ENCODE measurements at regions not wholly inside any gene's neighbourhood (a gene's known extent, or its start where the extent isn't known, plus 50 kb on each side); places are given as distances from the start of the nearest gene placed in this dataset.
"Not testable (repeated sequence)": the region's sequence is repeated elsewhere in the genome, so short reads cannot be mapped to it uniquely, and the experiment has no call there.

DNA sequence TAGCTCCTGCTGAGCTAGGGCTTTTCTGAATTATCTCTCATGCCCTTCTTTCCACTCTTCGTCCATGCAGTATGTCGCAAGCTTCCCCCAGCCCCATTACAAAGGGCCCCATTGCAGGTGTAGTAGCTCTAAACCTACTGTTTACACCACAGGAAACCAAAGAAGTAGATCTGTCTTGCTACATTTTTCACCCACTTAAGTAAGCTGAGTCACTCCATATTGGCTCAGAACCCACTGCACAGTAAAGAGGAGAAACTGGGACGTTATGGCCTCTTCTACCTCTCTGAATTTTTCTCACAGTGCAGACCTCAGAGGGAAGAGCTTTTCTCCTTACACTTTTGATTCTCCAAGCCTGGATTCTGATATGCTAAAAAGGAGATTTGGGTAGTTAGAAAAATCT, 200.2 kb downstream of the SMARCA1 start:
- Histone ChIP-seq H3K9me3 (peaks cover 0 to 3% (median 0%) of the 10 kb centered on the region in 4 donors), H3K27me3 (no peaks in the 10 kb centered on the region), H3K4me1 (no peaks in the 10 kb centered on the region), H3K27ac (no peak overlapping the region), H3K4me3 (no peak overlapping the region), H3K36me3 (no peaks in the 10 kb centered on the region)
- no peak for TF ChIP-seq CTCF (IDR thresholded peaks at IDR 0.05)
- no peak for TF ChIP-seq POLR2A (IDR thresholded peaks at IDR 0.05)
- DNase-seq: no peak

GRCh38 chrX:129318375-129318774, 204.9 kb downstream of the SMARCA1 start:
- peak in 3 of 6 experiments; percentile 38 to 48 (median 41) for TF ChIP-seq CTCF (IDR thresholded peaks at IDR 0.05)
- TF ChIP-seq POLR2A (IDR thresholded peaks at IDR 0.05): no peak
- Histone ChIP-seq H3K4me3 (no peak overlapping the region), H3K9me3 (peaks cover 0 to 3% (median 0%) of the 10 kb centered on the region in 4 donors), H3K36me3 (no peaks in the 10 kb centered on the region), H3K27ac (no peak overlapping the region), H3K4me1 (no peaks in the 10 kb centered on the region), H3K27me3 (no peaks in the 10 kb centered on the region)
- peak in 1 of 3 donors; percentile 45 for DNase-seq

DNA sequence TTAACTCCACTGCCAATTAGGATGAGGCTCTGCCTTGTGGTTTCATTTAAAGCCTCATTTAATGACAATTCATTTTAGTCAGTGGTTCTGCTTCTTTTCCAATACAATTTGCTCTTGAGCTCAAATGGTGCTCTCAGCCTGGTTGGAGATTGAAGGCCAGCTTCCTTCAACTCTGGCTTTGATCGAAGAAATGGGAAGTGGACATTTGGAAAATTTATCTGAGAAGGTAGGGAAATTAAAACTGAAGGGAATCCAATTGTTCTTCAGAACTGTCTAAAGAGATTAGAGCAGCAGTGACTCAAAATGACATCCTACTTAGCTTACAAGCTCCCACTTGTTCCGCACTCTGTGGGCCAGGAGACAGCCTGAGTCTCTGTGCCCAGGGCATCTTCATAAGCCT, 206.8 kb downstream of the SMARCA1 start:
- no peak for TF ChIP-seq CTCF (IDR thresholded peaks at IDR 0.05)
- no peak for TF ChIP-seq POLR2A (IDR thresholded peaks at IDR 0.05)
- no peaks in the 10 kb centered on the region for H3K36me3 ChIP-seq
- no peak overlapping the region for H3K27ac ChIP-seq
- no peaks in the 10 kb centered on the region for H3K4me1 ChIP-seq
- H3K4me3 ChIP-seq: no peak overlapping the region
- H3K9me3 ChIP-seq: no peaks in the 10 kb centered on the region
- no peaks in the 10 kb centered on the region for H3K27me3 ChIP-seq
- no peak for DNase-seq

GRCh38 chrX:129310000-129310399, 213.3 kb downstream of the SMARCA1 start:
- no peaks in the 10 kb centered on the region for H3K4me1 ChIP-seq
- no peaks in the 10 kb centered on the region for H3K27me3 ChIP-seq
- no peaks in the 10 kb centered on the region for H3K36me3 ChIP-seq
- DNase-seq: no peak
- no peak overlapping the region for H3K4me3 ChIP-seq
- no peaks in the 10 kb centered on the region for H3K9me3 ChIP-seq
- TF ChIP-seq POLR2A (IDR thresholded peaks at IDR 0.05): no peak
- no peak for TF ChIP-seq CTCF (IDR thresholded peaks at IDR 0.05)
- H3K27ac ChIP-seq: no peak overlapping the region

DNA sequence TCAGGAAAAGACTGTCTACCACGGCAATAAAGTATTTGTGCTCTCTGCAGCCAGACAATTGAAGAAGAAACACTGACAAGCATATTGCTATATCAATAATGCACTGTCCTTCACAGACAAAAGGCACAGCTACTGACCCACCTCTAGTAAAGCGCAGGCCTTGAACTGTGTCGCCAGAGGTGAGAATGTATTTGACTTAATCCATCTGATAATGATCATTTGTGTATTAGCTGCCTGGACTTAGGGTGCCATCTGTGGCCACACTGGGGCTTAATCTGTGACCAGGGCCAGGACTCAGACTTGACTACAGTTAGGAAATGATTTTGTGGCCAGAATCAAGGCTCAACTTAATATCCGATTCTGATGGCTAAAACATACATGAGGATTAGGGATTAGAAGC, 260.4 kb downstream of the SMARCA1 start:
- Histone ChIP-seq H3K36me3 (no peaks in the 10 kb centered on the region), H3K4me3 (no peak overlapping the region), H3K27ac (no peak overlapping the region), H3K9me3 (no peaks in the 10 kb centered on the region), H3K4me1 (no peaks in the 10 kb centered on the region), H3K27me3 (no peaks in the 10 kb centered on the region)
- no peak for TF ChIP-seq CTCF (IDR thresholded peaks at IDR 0.05)
- no peak for TF ChIP-seq POLR2A (IDR thresholded peaks at IDR 0.05)
- no peak for DNase-seq

DNA sequence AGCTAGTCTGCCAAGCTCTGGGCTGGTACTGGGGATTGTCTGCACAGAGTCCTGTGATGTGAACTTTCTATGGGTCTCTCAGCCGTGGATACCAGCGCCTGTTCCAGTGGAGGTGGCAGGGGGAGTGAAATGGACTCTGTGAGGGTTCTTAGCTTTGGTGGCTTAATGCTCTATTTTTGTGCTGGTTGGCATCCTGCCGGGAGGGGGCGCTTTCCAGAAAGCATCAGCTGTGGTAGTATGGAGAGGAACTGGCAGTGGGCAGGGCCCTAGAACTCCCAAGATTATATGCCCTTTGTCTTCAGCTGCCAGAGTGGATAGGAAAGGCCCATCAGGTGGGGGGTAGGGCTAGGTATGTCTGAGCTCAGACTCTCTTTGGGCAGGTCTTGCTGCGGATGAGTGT, 267.8 kb downstream of the SMARCA1 start:
- H3K27me3 ChIP-seq, H3K36me3 ChIP-seq, DNase-seq, H3K9me3 ChIP-seq, H3K4me3 ChIP-seq, H3K27ac ChIP-seq, H3K4me1 ChIP-seq: not testable (repeated sequence)

Data from Peyer's patch (tissue), 4 donors.